Stimulated activated CD8-positive, alpha-beta memory T cell treated with anti-CD3 and anti-CD28 coated beads, Interleukin-7, amount 100 ng/mL, for 48 hours (primary cell): ENCODE measurements at regions not wholly inside any gene's neighbourhood (a gene's known extent, or its start where the extent isn't known, plus 50 kb on each side); places are given as distances from the start of the nearest gene placed in this dataset.

Experiments used
- DNase-seq, 2 donors: peaks; one replicate each; pipeline ENCODE4 v3.0.0-alpha.2; 2020; ENCODE audit warnings: low read depth in 1 of 2; ENCODE audit errors: extremely low read depth in 1 of 2

DNA sequence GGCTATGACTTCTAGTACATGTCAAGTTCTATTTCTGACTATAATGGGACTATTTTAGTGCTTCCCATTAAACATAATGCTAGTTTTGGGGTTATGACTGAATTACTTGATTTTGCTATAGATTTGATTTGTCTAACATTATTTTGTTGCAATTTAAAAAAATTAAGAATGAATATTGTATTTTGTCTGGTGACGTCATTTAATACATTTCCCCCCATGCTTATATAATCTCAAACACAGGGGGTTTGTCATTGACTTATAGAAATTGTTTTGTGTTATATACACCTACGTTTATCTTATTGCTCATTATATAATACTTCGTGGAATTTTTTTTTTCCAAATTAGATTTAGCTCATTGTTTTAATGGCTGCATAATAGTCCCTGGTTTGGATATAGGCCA is 270.3 kb upstream of the VLDLR start:
- DNase-seq = no peak

DNA sequence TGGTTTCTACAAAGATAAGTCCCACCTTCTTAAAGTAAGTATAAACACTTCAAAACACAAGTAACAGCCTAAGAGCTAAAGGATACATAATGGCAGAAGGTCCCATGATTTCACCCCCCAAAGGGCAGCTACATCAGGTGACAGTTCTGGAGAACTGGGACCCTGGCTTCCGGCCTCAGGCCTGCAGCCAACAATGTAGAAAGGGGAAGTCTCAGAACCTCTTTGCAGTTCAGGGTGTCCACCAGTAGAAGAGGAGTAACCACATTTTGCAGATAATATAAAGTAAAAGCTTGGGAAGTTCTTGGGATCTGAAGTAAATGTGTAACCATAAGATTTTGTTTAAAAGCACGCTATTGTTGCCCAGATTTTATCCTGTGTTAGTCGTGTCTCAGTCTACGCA is 267.4 kb upstream of the VLDLR start:
- DNase-seq = no peak

DNA sequence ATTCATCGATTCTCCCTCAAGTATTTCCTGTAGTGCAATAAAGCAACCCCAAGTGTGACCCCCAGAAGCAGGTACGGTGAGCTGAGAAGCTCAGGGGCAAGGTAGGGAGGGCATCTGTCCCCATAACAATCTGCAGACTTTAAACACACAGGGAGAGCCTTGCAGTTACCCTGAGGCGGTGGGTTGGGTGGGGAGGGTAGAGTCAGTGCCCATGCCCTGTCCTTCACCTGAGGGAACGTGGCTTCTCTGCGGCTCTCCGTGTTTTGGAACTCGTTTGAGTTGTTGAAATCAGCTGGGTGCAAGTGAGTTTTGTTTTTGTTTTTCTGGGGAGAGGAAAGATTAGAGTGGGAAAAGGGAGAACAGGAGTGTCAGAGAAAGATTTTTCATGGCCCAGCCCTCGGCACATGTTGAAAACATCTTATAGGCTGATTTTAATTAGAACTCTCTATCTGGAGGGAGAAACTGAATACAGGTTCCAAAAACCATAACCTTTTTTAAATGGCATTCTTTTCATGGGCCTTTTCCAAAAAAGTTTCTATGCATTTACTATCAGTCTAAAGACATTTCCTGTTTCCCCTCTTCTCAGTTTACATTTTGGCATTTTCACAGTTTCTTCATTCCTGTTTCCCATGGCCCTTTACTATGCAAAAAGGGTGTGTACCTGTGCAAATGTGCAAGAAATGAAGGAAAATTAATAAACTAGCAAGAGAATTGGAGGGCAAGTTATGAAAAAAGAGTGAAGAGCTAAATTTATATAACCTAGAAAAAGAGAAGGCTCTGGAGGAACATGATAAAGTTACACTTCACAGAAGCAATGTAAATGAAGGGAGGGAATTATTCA is 266.5 kb upstream of the VLDLR start:
- no peak for DNase-seq

DNA sequence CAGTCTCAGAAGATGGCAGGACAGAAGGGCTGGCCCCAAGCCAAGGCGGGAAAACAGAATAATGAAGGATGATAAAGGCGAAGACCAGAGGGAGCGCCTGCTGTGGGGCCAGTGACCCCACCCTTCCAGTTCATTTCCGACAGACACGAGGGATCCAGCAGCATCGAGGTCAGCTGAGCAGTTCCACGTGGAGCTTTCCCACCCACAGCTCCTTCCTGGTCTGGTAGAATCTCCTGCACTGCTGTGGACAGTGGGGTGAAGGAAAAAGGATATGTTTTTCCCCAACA is 265.9 kb upstream of the VLDLR start:
- DNase-seq = no peak

DNA sequence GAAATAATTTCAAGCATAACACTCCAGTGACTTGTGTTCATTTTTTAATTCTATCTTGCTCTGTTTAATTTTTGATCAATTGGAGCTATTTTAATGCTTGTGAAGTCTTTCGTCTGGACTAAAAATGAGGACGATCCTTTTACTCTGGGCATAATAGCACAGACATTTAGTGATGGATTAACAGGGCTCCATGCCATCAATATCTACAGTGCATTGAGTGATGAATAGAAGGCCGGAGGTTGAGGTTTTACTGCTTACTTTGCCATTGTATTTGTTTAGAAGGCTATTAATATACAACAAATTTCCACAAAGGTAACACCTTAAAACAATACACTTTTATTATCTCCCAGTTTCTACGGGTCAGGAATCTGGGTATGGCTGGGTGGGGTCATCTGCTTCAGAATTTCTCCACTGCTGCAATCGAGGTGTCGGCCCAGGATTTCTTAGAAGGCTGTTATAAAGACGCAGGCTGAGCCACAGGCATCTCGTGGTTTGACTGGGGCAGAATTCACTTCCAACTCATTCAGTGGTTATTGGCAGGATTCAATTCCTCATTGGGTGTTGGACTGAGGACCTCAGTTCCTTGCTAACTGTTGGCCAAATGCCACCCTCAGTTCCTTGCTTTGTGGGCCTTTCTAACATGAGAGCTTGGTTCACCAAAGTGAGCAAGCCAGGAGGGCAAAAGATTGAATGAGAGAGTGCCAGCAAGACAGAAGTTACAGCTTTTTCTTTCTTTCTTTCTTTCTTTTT is 265.4 kb upstream of the VLDLR start:
- no peak for DNase-seq

DNA sequence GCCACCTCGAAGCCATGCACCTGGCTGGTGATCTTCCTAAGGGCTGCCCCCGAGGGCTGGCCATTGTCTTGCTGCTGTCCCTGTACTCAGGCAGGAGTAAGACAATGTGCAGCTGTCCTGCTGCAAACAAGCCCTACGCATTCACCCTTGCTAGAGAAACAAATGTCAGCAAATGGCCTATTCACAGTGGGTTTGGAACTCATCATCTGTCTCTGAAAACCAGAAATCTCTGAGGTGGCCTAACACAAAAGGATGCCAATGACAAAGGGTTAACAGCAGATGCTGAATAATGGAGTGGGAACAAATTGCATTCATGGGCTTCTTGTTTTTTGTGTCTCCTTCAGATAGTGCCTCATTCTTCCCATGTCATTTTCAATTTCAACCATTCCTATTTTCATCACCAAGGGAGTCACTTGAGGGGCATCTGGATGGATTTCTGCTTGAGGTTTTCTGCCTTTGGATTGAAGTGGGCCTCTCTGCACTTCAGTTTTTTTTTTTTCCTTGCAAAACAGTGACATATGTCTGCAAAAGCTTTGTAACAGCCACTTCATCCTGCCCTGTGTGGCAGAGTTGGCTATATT is 261.6 kb upstream of the VLDLR start:
- DNase-seq = no peak

DNA sequence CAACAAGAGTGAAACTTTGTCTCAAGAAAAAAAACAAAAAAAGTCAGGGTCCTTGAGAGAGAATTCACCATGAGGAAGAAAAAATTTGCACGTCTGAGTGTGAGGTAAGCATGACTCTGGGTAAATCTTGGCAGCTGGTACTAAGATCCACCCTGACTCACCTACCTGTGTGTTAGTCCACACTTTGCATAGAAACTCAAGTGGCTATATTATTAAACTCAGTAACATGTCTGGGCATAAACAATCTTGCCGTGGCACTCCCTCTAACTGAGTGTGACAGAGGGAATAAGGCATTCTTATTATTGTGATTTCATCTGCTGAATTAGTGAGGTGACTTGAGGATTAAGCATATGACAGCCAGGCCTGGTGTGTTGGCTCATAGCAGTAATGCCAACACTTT is 259.4 kb upstream of the VLDLR start:
- no peak for DNase-seq

DNA sequence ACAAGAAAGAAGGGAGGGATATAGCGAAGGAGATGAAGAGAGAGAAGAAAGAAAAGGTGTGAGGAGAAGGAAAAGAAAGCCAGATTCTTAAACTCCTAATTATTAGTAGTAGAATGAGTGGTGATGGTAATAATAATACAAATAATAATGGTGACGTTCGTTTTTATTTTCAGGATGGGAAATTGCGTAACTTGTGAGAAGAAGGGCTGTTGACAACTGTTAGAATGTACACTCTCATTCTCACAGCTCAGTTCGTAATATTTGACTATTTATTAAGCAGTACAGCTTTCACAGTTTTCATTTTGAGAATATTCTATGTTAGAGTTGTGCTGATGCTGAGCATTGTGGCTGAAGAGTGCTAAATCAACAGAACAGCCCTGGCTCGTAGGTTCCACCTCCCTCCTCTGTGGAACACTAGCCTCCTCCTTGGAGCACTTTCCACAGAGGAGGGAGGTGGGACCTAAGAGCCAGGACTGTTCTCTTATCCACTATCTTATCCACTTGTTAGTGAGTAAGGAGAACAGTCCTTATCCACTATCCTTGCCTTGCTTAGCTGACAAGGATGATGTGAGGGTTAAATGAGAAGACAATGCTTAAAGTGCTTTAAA is 258.3 kb upstream of the VLDLR start:
- no peak for DNase-seq

DNA sequence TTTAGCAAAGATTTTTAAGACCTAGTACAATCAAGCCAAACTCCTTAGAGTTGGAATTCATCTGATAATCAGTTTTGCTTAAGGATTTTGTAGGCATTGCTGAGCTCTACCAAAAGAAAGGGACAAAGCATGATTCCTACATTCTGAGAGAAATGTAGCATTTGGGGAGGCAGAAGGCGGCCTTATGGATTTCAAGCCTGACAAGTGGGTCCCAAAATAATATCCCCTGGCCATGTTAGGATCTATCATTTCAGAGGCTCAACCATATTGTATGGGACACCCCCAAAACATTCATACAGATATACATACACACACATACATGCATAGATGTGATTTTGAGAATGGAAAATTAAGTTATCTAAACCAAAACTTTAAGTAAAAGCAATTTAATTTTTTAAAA is 257.8 kb upstream of the VLDLR start:
- DNase-seq = no peak

DNA sequence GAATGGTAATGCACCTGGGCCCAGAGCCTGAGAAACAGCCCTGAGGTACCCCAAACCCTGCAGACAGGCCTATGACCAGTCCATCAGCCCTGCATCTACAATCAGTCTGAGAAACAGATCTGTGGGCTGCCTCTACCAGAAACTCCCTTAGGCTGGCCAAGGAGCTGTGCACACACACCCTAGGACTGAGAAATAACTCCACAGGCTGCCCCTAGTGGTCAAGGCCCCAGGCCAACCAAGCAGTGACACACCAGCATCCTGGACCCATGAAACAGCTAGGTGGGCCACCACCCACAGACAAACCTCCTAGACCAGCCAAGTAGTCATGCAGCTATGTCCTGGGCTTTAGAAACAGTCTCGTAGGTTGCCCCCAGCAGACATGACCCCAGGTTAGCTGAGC is 253.6 kb upstream of the VLDLR start:
- DNase-seq = no peak

DNA sequence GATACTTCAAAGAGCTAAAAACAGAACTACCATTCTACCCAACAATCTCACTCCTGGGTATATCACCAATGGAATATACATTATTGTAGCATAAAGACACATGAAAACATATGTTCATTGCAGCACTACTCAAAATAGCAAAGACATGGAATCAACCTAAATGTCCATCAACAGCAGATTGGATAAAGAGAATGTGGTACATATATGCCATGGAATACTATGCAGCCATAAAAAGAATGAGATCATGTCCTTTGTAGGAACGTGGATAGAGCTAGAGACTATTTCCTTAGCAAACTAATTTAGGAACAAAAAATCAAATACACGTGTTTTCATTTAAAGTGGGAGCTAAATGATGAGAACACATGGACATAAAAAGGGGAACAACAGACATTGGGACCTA is 247.9 kb upstream of the VLDLR start:
- DNase-seq = no peak

DNA sequence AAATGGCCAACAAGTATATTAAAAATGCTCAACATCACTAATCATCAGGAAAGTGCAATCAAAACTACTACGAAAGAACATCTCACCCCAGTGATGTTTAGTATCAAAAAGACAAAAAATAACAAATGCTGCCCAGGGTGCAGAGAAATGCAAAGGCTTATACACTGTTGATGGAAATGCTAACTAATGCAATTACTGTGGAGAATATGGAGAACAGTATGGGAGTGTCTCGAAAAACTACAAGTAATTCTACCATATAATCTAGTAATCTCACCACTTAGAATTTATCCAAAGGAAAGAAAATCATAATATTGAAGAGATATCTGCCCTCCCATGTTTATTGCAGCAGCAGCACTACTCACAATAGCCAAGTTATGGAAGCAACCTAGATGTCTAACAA is 246.5 kb upstream of the VLDLR start:
- DNase-seq = no peak

DNA sequence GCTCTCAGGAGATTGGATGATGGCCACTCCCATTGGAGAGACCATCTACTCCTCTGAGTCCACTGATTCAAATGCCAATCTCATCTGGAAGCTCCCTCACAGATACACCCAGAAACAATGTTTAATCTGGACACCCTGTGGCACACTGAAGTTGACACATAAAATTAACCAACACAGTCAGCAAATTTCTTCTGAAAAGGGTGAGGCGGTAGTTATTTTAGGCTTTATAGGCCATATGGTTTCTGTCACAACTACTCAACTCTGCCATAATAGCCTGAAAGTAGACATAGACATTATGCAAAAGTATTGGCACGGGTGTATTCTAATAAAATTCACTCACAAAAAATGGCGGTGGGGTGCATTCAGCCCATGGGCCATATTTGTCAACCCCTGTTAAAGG is 244.5 kb upstream of the VLDLR start:
- DNase-seq = no peak

DNA sequence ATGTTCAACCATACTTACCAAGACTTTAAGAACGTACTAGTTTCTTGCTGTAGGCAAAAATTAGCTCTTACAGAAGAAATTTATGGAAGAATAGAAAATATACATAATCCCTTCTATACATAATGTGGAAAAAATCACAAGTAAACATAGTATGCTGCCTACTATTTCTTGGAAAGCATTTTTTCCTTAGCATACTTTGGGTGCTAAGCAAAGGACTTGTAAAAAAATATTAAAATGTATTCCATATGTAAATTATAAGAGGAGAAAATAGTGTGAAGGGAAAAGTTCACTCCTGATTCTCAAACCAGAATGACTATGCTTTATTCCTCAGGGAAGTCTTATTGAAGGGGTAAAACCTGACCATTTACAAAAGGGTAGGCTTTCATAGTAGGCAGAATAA is 243.8 kb upstream of the VLDLR start:
- DNase-seq = no peak

DNA sequence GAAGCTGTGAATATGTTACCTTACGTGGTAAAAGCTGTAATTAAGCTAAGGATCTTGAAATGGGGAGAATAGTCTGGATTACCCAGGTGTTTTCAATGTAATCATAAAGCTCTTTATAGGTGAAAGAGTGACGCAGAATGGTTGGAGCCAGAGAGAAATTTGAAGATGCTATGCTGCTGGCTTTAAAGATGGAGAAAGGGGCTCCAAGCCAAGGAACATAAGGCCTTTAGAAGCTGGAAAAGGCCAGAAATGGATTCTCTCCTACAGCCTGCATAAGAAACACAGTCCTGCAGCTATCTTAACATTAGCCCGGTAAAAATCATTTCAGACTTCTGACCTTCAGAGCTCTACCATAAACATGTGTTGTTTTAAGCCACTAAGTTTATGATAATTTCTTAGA is 243.3 kb upstream of the VLDLR start:
- DNase-seq = no peak

DNA sequence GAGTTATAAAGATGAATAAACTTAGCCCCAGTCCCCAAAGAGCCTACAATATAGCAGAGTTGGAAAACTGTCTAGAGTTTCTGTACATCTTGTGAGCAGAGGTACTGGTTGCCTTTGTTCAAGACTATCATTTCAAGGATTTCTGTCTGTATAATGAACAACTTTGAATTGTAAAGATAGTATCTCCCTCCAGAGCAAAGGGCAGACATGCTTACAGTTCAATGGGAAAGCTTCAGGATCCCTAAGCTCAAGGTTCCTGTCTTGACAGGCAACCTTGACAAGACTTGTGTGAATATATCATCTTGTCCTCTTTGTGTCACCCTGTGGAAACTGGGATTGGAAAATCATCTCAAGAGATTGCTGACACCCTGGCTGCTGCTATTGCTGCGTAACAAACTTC is 242.8 kb upstream of the VLDLR start:
- DNase-seq = no peak

DNA sequence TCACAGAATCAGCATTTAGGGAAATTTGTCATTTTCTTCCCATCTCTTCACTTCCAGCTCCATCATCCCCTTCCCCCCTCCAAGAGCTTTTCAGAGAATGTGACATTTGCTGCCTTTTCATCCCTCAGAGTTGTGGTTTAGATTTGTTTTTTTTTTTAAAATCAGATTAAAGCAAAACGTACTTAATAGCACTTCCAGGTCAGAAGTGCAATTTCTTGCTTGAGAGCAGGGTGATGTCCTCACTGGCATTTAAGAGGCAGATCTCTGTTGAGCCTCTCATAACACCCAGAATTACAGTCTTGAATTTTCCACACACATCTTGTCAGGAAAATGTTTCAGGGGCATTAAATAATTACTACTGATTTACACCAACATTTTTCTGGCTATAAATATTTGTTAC is 236.8 kb upstream of the VLDLR start:
- no peak for DNase-seq

DNA sequence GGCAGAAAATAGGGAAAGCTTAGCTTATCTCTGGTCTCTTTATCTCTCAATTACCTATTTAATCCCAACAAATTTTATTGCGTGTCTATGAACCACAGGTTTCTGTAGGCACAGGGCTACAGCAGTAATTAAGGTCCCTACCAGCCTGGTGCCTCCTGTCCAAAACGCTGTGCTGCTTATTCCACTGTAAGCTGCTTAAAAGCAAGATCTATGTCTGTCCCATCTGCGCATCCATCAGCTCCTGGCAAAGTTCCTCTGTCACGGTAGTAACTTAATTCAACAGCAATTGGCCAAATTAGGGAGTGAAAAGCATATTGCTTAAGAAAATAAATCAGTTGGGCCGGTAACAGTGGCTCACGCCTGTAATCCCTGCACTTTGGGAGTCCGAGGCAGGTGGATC is 235.8 kb upstream of the VLDLR start:
- no peak for DNase-seq

DNA sequence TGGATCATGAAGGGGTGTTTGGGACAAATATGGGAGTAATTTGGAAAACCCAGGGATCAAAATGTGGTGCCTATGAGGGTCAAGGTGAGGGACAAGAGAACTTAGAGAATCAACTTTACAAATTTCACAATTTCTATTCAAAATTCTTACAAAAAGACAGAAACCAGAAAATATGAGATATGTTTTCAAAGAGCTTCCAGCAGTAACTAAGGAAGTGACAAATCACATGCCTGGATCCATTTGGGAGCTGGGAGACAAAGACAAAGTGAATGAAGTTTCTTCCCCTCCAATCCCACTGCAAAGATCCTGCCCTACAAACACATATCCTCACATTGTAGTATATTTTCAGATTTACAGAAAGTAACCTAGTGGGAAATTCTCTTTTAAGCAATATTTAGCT is 235.0 kb upstream of the VLDLR start:
- DNase-seq = no peak

DNA sequence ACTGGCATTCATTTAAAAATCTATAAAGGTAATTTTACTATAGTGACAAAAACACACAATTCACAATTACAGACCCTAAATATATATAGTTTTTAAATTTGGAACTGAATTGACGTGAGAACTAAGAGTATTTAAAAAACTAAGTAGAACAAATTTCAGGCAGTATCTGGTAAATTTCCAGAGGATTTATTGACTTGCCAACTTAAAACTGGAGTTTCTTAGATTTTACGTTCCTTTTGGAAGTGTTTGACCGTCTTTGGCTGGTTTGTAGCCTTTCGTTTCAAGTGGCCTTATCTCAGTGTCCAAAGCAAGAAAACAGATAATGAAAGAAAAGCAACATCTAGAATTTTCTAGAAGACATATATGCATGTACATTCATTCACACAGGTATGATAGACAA is 234.4 kb upstream of the VLDLR start:
- no peak for DNase-seq

DNA sequence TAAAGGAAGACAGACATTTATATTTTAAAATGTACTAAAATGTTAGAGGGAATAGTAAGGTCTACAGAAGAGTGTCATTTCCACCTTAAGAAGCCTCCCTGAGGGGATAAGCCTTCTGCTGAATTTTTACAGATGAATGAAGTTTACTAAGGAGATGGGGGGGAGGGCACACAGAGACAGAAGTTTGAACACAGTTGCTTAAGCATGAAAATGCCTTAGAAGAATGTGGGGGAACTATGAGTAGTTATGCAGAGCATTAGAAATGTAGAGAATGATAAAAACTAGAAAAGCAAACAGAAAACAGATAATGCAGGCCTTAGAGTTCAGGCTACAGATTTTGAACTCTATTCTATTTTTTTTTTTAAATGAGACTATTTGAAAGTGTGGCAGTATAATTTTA is 232.2 kb upstream of the VLDLR start:
- DNase-seq = no peak

DNA sequence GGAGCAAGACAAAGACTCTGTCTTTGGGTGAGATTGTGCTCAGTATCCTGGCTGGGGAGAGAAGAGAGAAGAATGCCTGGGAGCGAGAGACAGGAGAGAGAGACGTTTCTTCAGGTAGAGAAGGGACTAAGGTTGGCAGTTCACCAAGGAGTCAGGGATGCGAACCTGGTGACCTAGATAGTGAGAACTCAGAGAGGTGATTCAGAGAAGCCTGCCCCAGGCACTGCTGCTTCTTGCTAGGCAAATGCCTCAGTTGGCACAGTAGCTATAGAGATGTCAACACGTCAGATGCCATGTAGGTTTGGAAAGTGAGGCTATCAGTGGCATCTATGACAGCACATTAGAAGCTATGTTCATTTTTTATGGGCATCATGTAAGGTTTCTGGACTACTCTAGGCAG is 231.6 kb upstream of the VLDLR start:
- no peak for DNase-seq
